GM19239 (cell line): ENCODE measurements at regions not wholly inside any gene's neighbourhood (a gene's known extent, or its start where the extent isn't known, plus 50 kb on each side); places are given as distances from the start of the nearest gene placed in this dataset.

ENCODE experiments used
- DNase-seq: peaks from one replicate; pipeline ENCODE4 v3.0.0; 2011; ENCODE audit warnings: low spot score; ENCODE audit not compliant: insufficient read length
- FAIRE-seq: peaks from 2 replicates; lab custom pipeline; 2011; peaks lifted over from hg19 to GRCh38; lab: Jason Lieb, UNC

GRCh38 chr2:172229125-172229524 is 126.4 kb upstream of the DLX2 start:
- DNase-seq (no peak), FAIRE-seq (no peak)

GRCh38 chr2:172230332-172230888 is 127.7 kb upstream of the DLX2 start:
- FAIRE-seq (no peak), DNase-seq (no peak)

DNA sequence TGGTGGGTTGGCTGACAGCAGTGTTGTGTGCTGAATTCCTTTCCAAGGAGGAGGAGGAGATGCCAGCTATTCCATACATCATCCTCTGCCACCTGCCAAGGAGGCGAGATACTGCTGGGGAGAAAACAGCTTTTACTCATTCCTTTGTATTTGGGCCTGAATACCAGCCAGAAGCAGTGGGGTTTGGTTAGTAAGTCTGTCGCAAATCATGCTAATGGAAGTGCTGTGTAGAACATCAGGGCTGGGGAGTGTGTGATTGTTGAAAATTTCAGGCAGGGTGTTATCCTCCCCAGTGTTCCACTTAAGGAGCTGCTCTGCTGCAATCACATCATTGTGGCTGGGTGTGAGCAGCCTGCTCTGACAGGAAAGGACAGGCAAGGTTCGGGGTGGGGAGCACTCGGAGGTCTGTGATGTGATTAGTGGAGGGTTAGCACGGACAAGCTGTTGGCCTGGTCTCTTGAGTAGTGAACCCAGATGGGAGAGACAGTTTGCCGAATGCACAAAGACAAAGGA is 128.2 kb upstream of the DLX2 start:
- FAIRE-seq, result no peak
- no peak for DNase-seq

- no peak for FAIRE-seq
- no peak for DNase-seq
Observed at GRCh38 chr2:172231508-172231907, 128.8 kb upstream of the DLX2 start.

DNA sequence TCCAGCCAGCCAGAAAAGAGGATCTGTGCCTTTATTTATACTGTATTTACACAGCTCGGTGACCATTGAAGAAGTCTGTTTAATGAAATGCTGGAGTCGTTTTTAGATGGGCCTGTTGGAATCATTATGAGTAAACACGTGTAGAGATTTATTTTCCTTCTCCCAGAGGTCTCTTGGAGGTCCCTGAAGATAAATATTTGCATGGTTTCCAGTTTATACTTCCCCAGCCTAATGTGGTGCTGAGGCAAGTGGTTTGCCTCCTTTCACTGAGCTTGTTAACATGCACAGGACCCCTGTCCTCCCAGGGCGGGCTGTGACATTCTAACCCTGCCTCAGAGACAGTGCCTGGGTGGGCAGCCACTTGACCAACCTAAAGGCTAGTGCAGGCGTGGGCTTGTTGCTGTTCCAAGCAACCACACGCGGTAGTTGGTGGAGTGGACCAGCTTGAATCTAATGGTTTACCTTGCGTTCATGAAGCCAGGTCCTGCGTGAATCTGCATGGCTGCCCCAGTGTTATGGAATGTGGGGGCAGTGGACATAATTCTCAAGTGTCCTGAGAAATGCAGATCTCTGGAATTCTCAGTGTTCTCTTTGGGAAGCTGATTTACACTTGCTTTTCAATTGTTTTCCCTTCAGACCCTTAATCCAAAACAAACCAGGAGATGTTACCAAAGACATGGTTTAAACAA is 130.2 kb upstream of the DLX2 start:
- FAIRE-seq, result no peak

GRCh38 chr2:172233987-172234715 is 131.5 kb upstream of the DLX2 start:
- DNase-seq (no peak), FAIRE-seq (no peak)

More for the DNA sequence above, 130.2 kb upstream of the DLX2 start:
- no peak for DNase-seq

DNA sequence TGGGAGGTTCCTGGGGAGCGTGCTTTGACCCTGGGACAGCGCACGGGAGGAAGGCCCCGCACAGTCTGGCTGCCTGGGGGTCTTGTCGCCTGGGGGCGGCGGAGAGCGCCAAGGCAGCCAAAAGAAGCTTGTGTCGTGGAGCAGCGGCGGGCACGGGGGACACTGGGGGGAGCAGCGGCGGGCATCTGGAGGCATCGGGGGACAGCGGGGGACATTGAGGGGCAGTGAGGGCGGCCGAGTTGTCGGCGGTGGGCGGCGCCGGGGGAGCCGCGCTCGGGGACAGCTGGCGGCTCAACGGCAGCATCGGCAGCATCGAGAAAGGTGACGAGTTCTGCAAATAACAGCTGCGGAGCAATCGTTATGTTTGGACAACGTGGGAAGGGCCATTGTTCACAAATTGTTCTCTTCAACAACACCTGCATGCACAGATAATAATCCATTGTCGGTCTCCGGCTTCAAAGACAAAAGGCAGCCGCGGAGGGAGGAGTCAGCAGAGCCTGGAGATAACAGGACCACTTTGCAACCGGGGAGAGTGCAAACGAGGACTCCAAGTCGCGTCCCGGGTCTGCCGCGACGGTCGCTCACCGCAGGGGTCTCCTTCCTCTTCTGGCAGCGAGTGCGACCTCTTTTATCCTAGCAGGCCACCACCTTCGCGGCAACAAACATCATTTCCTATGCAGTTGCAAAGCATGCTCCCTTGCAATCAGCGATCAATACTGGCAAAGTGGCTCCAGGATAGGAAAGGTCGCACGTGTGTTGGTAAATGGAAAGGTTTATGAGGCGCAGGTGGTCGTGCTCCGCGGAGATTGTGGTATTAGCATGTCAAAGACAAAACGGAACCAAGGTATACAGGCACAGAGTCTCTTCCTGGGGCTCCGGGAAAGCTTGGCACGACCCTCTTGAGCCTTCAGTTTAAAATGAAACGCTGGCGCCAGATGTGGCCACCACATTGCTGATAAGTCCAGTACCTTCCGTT is 132.3 kb upstream of the DLX2 start:
- no peak for DNase-seq
- FAIRE-seq, result no peak

- FAIRE-seq (no peak), DNase-seq (no peak)
Observed at GRCh38 chr2:172239944-172240590, 137.4 kb upstream of the DLX2 start.

DNA sequence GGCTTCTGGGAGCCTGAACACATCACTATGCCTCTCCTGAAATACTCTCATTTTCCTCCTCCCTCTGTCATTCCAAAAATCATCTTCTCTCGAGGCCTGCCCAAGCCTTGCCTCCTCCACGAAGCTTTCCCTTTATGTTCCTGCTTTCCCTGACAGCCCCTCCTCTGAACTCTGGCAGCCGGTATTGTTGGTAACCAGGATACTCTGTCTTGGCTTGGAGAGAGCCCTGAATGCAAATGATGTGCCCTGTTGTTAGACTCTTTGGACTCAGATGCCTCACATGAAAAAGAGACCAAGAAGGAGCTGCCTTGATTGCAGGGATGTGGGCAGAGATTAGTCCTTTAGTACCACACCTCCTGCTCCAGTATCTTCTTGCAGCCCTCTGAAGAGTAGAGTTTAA is 138.5 kb upstream of the DLX2 start:
- DNase-seq (no peak), FAIRE-seq (no peak)

GRCh38 chr2:172242471-172242870 is 139.8 kb upstream of the DLX2 start:
- DNase-seq (no peak), FAIRE-seq (no peak)

DNA sequence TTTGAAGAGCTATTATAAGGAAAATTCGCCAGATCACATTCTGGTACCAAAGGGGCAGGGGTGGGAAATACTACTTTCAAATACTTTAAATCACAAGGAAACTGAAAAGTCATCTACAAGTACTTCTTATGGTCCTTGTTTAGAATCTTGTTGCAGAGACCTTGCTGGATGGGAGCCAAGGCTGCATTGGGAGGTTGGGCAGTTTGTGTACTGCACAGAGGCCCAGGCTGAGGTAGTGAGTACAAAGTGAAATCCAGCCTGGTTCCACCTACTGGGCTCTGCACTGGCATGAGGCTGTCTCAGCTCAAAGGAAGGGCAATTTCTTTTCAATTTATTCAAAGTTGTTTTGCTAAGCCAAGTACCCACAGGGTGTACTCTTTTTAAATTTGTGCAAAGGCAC is 140.3 kb upstream of the DLX2 start:
- FAIRE-seq (no peak), DNase-seq (no peak)

- DNase-seq, result no peak
- no peak for FAIRE-seq
Observed at GRCh38 chr2:172244419-172245130, 141.9 kb upstream of the DLX2 start.

DNA sequence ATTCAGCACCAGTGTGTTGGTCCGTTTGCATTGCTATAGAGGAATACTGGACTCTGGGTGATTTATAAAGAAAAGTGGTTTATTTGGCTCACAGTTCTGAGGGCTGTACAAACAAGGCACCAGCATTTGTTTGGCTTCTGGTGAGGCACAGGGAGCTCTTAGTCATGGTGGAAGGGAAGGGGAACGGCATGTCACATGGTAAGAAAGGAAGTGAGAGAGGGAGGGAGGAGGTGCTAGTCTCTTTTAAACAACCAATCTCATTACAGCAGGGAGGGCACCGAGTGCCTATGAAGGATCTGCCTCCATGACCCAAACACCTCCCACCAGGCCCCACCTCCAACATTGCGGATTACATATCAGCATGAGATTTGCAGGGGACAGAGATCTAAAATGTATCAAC is 143.9 kb upstream of the DLX2 start:
- FAIRE-seq, result no peak
- DNase-seq, result no peak

GRCh38 chr2:172247203-172247602 is 144.5 kb upstream of the DLX2 start:
- FAIRE-seq (no peak), DNase-seq (no peak)

DNA sequence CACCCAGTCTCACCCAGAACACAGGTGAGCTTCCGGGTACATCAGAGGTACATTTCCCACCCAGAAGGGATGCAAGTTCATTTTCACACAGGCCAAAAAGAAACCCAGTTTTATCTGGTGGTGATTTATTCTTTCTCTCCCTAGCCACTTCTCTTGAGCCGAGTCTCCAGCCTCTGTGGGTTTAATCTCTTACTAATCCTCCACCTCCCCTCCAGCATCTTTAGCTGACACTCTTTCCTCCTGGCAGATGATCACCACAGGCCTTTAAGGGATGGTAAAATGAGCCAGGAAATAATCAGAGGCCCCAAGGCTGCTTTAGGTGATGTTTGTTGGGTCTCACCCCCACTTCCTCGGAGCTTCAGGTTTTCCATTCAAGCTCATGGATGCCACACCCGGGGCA is 145.7 kb upstream of the DLX2 start:
- DNase-seq, result no peak
- no peak for FAIRE-seq

DNA sequence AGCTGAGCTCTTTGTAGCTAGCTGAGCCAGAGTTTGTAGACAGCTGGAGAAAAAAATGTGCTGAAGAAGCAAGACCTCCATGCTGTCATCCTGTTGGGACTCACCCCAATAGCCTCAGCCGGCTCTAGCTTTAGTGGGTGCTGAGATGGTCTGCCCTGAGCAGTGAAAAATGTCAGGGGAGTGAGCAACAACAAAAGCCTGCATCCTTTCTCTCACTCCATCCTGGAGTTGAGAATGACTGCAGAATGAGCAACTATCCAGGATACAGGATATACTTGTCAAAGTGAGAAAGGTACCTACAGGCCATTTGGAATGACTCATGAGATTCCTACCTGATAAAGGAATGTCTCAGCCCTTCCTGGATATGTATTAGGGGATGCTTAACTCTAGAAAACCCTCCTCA is 146.1 kb upstream of the DLX2 start:
- DNase-seq (no peak), FAIRE-seq (no peak)

DNA sequence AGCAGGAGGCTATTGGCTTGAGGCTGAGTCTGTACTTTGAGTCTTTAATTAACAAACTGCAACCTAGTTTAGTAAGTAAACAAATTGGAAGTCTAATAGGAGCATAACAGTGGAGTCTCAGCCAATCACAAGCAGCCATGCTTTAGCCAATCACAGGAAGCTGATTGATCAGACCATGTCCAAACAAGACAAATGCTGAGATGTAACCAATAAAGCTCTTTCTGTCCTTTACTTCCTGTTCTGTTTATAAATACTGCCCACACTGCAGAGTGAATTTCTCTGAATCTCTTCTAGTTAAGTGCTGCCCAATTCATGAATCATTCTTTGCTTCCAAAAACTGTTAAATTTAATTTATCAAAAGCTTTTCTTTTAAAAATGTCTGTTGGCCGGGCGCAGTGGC is 146.6 kb upstream of the DLX2 start:
- no peak for DNase-seq
- FAIRE-seq, result no peak

DNA sequence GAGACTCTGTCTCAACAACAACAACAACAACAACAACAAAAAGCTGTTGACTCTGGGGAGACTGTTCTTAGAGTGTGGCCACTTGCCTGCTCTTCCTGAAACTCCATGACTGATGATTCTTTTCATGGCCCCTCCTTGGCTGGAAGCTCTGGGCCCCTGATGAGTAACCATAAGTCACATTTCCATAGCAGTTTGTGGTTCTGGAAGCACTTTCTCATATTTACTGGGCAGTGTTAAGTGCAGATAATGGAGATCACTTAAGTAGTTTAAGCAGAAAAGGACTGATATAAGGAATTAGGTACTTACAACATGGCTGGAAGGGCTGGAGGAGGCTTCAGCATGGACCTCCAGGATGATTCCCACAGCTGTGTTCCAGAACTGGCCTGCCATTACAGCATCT is 147.3 kb upstream of the DLX2 start:
- no peak for FAIRE-seq
- DNase-seq, result no peak

- DNase-seq (no peak), FAIRE-seq (no peak)
Observed at GRCh38 chr2:172251231-172251630, 148.5 kb upstream of the DLX2 start.
